Neural cell (in vitro differentiated cells): ENCODE measurements at regions not wholly inside any gene's neighbourhood (a gene's known extent, or its start where the extent isn't known, plus 50 kb on each side); places are given as distances from the start of the nearest gene placed in this dataset.

ENCODE experiments used
- H2AFZ ChIP-seq: fragments of 200-600, 300-800 bp; sonication (generic), shearing (Covaris generic); 2 replicates; pipeline ENCODE4 v1.6.0; 2014; ENCODE audit warnings: low read depth, mild to moderate bottlenecking, antibody characterized with exemption, low read length, moderate library complexity
- H3F3A ChIP-seq: fragments of 200-600 bp; shearing (Covaris generic); 2 replicates; pipeline ENCODE4 v1.6.1; 2016; ENCODE audit warnings: mild to moderate bottlenecking, moderate library complexity, mixed read lengths, antibody characterized with exemption, low read length; ENCODE audit not compliant: insufficient read depth, poor library complexity, severe bottlenecking
- H3K27ac ChIP-seq: fragments of 200-600, 300-800 bp; sonication (generic), shearing (Covaris generic); 2 replicates; pipeline ENCODE4 v1.5.1; 2014; ENCODE audit warnings: mild to moderate bottlenecking, low read length, moderate library complexity
- H3K27me3 ChIP-seq: fragments of 300-800, 200-600 bp; sonication (generic), shearing (Covaris generic); 2 replicates; pipeline ENCODE4 v1.6.0; 2014; ENCODE audit warnings: mild to moderate bottlenecking, low read depth, low read length, moderate library complexity; ENCODE audit not compliant: insufficient read depth
- H3K36me3 ChIP-seq: fragments of 300-800, 200-600 bp; sonication (generic), shearing (Covaris generic); 2 replicates; pipeline ENCODE4 v1.5.1; 2014; ENCODE audit warnings: mild to moderate bottlenecking, antibody characterized with exemption, low read length, moderate library complexity; ENCODE audit not compliant: insufficient read depth
- H3K4me2 ChIP-seq: fragments of 300-800, 200-600 bp; sonication (generic), shearing (Covaris generic); 2 replicates; pipeline ENCODE4 v1.6.0; 2014; ENCODE audit warnings: mild to moderate bottlenecking, low read length
- H3K4me3 ChIP-seq: fragments of 300-800, 200-600 bp; sonication (generic), shearing (Covaris generic); 2 replicates; pipeline ENCODE4 v1.5.1; 2014; ENCODE audit warnings: mild to moderate bottlenecking, low read length, moderate library complexity
- H3K79me2 ChIP-seq: fragments of 200-600 bp; shearing (Covaris generic); replicated peaks from 2 replicates; pipeline ENCODE4 v1.6.0; 2014; ENCODE audit warnings: mild to moderate bottlenecking, low read length, moderate library complexity; ENCODE audit not compliant: insufficient read depth
- H3K9ac ChIP-seq: fragments of 300-800, 200-600 bp; sonication (generic), shearing (Covaris generic); 2 replicates; pipeline ENCODE4 v1.6.1; 2016; ENCODE audit warnings: mild to moderate bottlenecking, low read length, mixed read lengths
- H3K9me2 ChIP-seq: fragments of 200-600 bp; shearing (Covaris generic); 2 replicates; pipeline ENCODE4 v1.6.1; 2016; ENCODE audit warnings: mild to moderate bottlenecking, low read length, mixed read lengths; ENCODE audit not compliant: insufficient read depth
- H3K9me3 ChIP-seq: fragments of 200-600, 300-800 bp; sonication (generic), shearing (Covaris generic); 2 replicates; pipeline ENCODE4 v1.6.1; 2016; ENCODE audit warnings: mild to moderate bottlenecking, mixed run types, low read length, moderate library complexity, mixed read lengths
- H4K20me1 ChIP-seq: fragments of 200-600 bp; shearing (Covaris generic); 2 replicates; pipeline ENCODE4 v1.6.1; 2016; ENCODE audit warnings: mild to moderate bottlenecking, mixed run types; ENCODE audit not compliant: insufficient read depth
- EP300 ChIP-seq: fragments of 450-650 bp; conservative IDR thresholded peaks from 2 replicates; pipeline ENCODE4 v1.6.1; 2014; ENCODE audit warnings: antibody characterized with exemption, mild to moderate bottlenecking, moderate library complexity; ENCODE audit not compliant: poor library complexity, severe bottlenecking
- EZH2 ChIP-seq: fragments of 200-600, 300-800 bp; shearing (Covaris generic), sonication (generic); IDR thresholded peaks from 2 replicates; pipeline ENCODE4 v1.6.1; 2014; ENCODE audit warnings: antibody characterized with exemption, low read length, borderline replicate concordance, mild to moderate bottlenecking; ENCODE audit not compliant: insufficient read depth, poor library complexity, severe bottlenecking
- MXI1 ChIP-seq: fragments of 450-650 bp; conservative IDR thresholded peaks from 2 replicates; pipeline ENCODE4 v1.6.1; 2014; ENCODE audit warnings: antibody characterized with exemption, mild to moderate bottlenecking; ENCODE audit not compliant: poor library complexity, severe bottlenecking
- POLR2AphosphoS5 ChIP-seq: IDR thresholded peaks from 2 replicates; pipeline ENCODE4 v1.6.1; 2012
- RAD21 ChIP-seq: fragments of 450-650 bp; conservative IDR thresholded peaks from 2 replicates; pipeline ENCODE4 v1.6.1; 2014; ENCODE audit warnings: antibody characterized with exemption, mild to moderate bottlenecking, moderate library complexity
- SMC3 ChIP-seq: fragments of 450-650 bp; conservative IDR thresholded peaks from 2 replicates; pipeline ENCODE4 v1.6.1; 2014; ENCODE audit warnings: antibody characterized with exemption, mild to moderate bottlenecking, moderate library complexity; ENCODE audit not compliant: poor library complexity
- TAF1 ChIP-seq: IDR thresholded peaks from 2 replicates; pipeline ENCODE4 v1.6.1; 2012; ENCODE audit warnings: low read depth
- TF ChIP-seq, protein P1 (sequence below): IDR thresholded peaks from 2 replicates; pipeline ENCODE4 v1.6.1; 2012; ENCODE audit warnings: borderline replicate concordance
- TF ChIP-seq, protein P2 (sequence below): fragments of 450-650 bp; IDR thresholded peaks from 2 replicates; pipeline ENCODE4 v1.5.1; 2014; ENCODE audit warnings: antibody characterized with exemption, mild to moderate bottlenecking, moderate library complexity; ENCODE audit not compliant: poor library complexity, severe bottlenecking

DNA sequence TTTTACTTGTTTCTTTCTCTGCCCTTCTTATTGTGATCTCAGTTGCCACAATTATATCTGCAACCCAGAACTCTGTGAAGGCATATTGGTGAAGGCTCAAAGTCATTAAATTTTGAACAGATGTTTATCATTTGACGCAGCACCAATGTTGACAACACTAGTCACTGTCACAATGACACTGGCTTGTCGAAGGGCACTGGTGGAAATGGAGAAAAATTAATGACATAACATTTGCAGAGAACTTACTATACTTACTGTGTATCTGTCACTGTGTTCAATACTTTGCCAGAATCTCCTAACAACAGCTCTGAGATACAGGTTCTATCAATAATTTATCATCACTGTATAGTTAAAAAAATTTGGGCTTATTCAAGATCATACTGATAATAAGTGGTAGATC, 1213.7 kb downstream of the NCAM2 start:
- Histone ChIP-seq H3K9ac (no peak overlapping the region), H3K9me3 (no peaks in the 10 kb centered on the region), H3K9me2 (no peaks in the 10 kb centered on the region), H3F3A (no peaks in the 10 kb centered on the region), H3K4me2 (no peak overlapping the region), H3K27ac (no peak overlapping the region), H4K20me1 (no peaks in the 10 kb centered on the region), H3K36me3 (no peaks in the 10 kb centered on the region), H3K79me2 (no peaks in the 10 kb centered on the region), H3K4me3 (no peak overlapping the region), H2AFZ (no peak overlapping the region), H3K27me3 (no peaks in the 10 kb centered on the region)
- TF ChIP-seq, protein P1, sequence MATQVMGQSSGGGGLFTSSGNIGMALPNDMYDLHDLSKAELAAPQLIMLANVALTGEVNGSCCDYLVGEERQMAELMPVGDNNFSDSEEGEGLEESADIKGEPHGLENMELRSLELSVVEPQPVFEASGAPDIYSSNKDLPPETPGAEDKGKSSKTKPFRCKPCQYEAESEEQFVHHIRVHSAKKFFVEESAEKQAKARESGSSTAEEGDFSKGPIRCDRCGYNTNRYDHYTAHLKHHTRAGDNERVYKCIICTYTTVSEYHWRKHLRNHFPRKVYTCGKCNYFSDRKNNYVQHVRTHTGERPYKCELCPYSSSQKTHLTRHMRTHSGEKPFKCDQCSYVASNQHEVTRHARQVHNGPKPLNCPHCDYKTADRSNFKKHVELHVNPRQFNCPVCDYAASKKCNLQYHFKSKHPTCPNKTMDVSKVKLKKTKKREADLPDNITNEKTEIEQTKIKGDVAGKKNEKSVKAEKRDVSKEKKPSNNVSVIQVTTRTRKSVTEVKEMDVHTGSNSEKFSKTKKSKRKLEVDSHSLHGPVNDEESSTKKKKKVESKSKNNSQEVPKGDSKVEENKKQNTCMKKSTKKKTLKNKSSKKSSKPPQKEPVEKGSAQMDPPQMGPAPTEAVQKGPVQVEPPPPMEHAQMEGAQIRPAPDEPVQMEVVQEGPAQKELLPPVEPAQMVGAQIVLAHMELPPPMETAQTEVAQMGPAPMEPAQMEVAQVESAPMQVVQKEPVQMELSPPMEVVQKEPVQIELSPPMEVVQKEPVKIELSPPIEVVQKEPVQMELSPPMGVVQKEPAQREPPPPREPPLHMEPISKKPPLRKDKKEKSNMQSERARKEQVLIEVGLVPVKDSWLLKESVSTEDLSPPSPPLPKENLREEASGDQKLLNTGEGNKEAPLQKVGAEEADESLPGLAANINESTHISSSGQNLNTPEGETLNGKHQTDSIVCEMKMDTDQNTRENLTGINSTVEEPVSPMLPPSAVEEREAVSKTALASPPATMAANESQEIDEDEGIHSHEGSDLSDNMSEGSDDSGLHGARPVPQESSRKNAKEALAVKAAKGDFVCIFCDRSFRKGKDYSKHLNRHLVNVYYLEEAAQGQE: no peak
- no peak for TF ChIP-seq EZH2

DNA sequence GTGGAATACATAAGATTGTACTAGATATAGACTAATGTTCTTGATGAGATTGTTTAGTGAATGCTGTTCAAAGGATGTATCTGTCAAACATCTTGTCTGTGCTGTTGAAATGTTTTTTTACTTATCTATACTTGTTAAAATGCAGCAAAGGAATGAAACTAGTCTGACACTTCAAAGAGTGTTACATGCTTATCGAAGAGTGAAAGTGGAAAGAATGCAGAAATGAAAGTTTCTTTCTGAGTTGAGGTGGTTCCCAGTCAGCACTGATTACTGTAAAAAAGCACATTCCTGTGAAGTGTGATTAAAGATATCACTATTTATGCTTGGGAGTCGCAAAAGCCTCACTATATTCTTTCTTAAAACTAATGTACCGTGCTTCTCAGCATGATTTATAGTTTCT, 1225.2 kb downstream of the NCAM2 start:
- H3K9ac ChIP-seq: no peak overlapping the region
- H3K4me2 ChIP-seq: no peak overlapping the region
- H3K4me3 ChIP-seq: no peak overlapping the region
- no peak overlapping the region for H2AFZ ChIP-seq
- no peaks in the 10 kb centered on the region for H3K27me3 ChIP-seq
- no peaks in the 10 kb centered on the region for H3F3A ChIP-seq
- TF ChIP-seq POLR2AphosphoS5: no peak
- TF ChIP-seq, protein P1: no peak
- TF ChIP-seq, protein P2, sequence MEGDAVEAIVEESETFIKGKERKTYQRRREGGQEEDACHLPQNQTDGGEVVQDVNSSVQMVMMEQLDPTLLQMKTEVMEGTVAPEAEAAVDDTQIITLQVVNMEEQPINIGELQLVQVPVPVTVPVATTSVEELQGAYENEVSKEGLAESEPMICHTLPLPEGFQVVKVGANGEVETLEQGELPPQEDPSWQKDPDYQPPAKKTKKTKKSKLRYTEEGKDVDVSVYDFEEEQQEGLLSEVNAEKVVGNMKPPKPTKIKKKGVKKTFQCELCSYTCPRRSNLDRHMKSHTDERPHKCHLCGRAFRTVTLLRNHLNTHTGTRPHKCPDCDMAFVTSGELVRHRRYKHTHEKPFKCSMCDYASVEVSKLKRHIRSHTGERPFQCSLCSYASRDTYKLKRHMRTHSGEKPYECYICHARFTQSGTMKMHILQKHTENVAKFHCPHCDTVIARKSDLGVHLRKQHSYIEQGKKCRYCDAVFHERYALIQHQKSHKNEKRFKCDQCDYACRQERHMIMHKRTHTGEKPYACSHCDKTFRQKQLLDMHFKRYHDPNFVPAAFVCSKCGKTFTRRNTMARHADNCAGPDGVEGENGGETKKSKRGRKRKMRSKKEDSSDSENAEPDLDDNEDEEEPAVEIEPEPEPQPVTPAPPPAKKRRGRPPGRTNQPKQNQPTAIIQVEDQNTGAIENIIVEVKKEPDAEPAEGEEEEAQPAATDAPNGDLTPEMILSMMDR: no peak
- no peak overlapping the region for H3K27ac ChIP-seq
- H3K79me2 ChIP-seq: no peaks in the 10 kb centered on the region
- H3K9me2 ChIP-seq: no peaks in the 10 kb centered on the region
- no peaks in the 10 kb centered on the region for H4K20me1 ChIP-seq
- no peaks in the 10 kb centered on the region for H3K9me3 ChIP-seq
- H3K36me3 ChIP-seq: no peaks in the 10 kb centered on the region

DNA sequence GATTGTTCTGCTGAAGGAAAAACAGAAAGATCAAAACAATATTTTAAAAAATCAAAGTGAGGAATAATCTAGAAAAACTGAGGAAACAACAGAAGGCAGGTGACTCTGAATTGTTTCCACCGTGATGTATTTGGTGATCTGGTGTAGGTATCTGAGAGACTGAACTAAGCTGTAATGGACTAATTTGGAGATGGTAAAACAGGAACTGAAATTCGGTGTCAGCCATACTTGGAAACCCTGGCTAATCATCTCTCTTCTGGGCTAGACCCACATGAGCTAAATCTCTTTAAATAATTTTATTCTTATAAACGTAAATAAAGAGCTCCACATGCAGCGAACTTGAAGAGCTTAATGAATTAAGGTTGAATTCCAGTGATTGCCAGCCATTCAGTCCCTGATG, 1226.1 kb downstream of the NCAM2 start:
- no peak overlapping the region for H3K27ac ChIP-seq
- H3F3A ChIP-seq: no peaks in the 10 kb centered on the region
- no peaks in the 10 kb centered on the region for H3K36me3 ChIP-seq
- H3K4me2 ChIP-seq: no peak overlapping the region
- no peak overlapping the region for H3K4me3 ChIP-seq
- no peak overlapping the region for H3K9ac ChIP-seq
- no peaks in the 10 kb centered on the region for H3K9me3 ChIP-seq
- no peaks in the 10 kb centered on the region for H3K9me2 ChIP-seq
- H3K79me2 ChIP-seq: no peaks in the 10 kb centered on the region
- H4K20me1 ChIP-seq: no peaks in the 10 kb centered on the region
- no peak overlapping the region for H2AFZ ChIP-seq
- no peaks in the 10 kb centered on the region for H3K27me3 ChIP-seq
- no peak for TF ChIP-seq EZH2
- TF ChIP-seq TAF1: no peak
- no peak for TF ChIP-seq MXI1
- no peak for TF ChIP-seq POLR2AphosphoS5
- no peak for TF ChIP-seq SMC3
- TF ChIP-seq, protein P1: no peak
- TF ChIP-seq RAD21: no peak
- no peak for TF ChIP-seq EP300
